IMR-90 (cell line): ENCODE measurements at regions not wholly inside any gene's neighbourhood (a gene's known extent, or its start where the extent isn't known, plus 50 kb on each side); places are given as distances from the start of the nearest gene placed in this dataset.

Experiments
- ATAC-seq: fragments of 200-7000 bp; cut with Tn5 transposase; 2 replicates; pipeline ENCODE4 v1.9.1; 2020; ENCODE audit warnings: low read depth, mild to moderate bottlenecking, moderate library complexity
- BruUV-seq: library from RNA; stranded (reverse); fragments of 400-500 nt; replicated peaks from 2 replicates; lab custom pipeline; 2021; lab: Mats Ljungman, UMichigan
- CTCF ChIA-PET: fragments of 300-600 bp; formaldehyde crosslinking; extraction: SDS; loops from one replicate; lab custom pipeline; 2021; ENCODE audit warnings: antibody characterized with exemption; lab: Yijun Ruan, JAX
- POLR2A ChIA-PET: fragments of 300-600 bp; sonication (Branson Sonifier 250); formaldehyde crosslinking; loops from one replicate; lab custom pipeline; 2022; ENCODE audit warnings: antibody characterized with exemption; ENCODE audit not compliant: unreplicated experiment; lab: Charles Lee
- DNase-seq: peaks from one replicate; pipeline ENCODE4 v3.0.0; 2013
- H2AFZ ChIP-seq: replicated peaks from 2 replicates; pipeline ENCODE3; 2013; ENCODE audit warnings: low read length, mild to moderate bottlenecking; ENCODE audit not compliant: poor library complexity
- H2AK5ac ChIP-seq: 2 replicates; pipeline ENCODE4 v1.6.1; 2013; ENCODE audit warnings: low read depth, low read length, inconsistent platforms
- H2AK9ac ChIP-seq: replicated peaks from 2 replicates; pipeline ENCODE3; 2013; ENCODE audit warnings: mild to moderate bottlenecking, low read depth, low read length, moderate library complexity; ENCODE audit not compliant: poor library complexity
- H2BK120ac ChIP-seq: 2 replicates; pipeline ENCODE4 v1.6.1; 2013; ENCODE audit warnings: low read depth, low read length, inconsistent platforms
- H2BK15ac ChIP-seq: 3 replicates; pipeline ENCODE4 v1.6.1; 2013; ENCODE audit warnings: low read depth, low read length, inconsistent platforms
- H2BK20ac ChIP-seq: 2 replicates; pipeline ENCODE4 v1.6.1; 2013; ENCODE audit warnings: low read depth, mild to moderate bottlenecking, inconsistent platforms, low read length, moderate library complexity
- H2BK5ac ChIP-seq: 2 replicates; pipeline ENCODE4 v1.6.1; 2013; ENCODE audit warnings: mild to moderate bottlenecking, low read depth, low read length, inconsistent platforms; ENCODE audit not compliant: poor library complexity, severe bottlenecking
- H3K14ac ChIP-seq: replicated peaks from 2 replicates; pipeline ENCODE4 v1.6.1; 2013; ENCODE audit warnings: low read depth, low read length, inconsistent platforms
- H3K18ac ChIP-seq: 2 replicates; pipeline ENCODE4 v1.6.1; 2013; ENCODE audit warnings: low read depth, low read length, control low read depth
- H3K23ac ChIP-seq: 2 replicates; pipeline ENCODE4 v1.6.1; 2013; ENCODE audit warnings: low read depth, low read length, inconsistent platforms
- H3K27ac ChIP-seq: 2 replicates; pipeline ENCODE4 v1.5.1; 2013; ENCODE audit warnings: mild to moderate bottlenecking, control low read depth, low read length; ENCODE audit not compliant: insufficient read depth
- H3K27me3 ChIP-seq: 2 replicates; pipeline ENCODE4 v1.6.1; 2013; ENCODE audit warnings: low read length; ENCODE audit not compliant: control insufficient read depth, insufficient read depth
- H3K36me3 ChIP-seq: 2 replicates; pipeline ENCODE4 v1.6.1; 2013; ENCODE audit warnings: low read length, mixed read lengths; ENCODE audit not compliant: control insufficient read depth, insufficient read depth
- H3K4ac ChIP-seq: 2 replicates; pipeline ENCODE4 v1.6.1; 2013; ENCODE audit warnings: low read depth, low read length, inconsistent platforms
- H3K4me1 ChIP-seq: 2 replicates; pipeline ENCODE4 v1.6.1; 2013; ENCODE audit warnings: low read length, mixed read lengths; ENCODE audit not compliant: control insufficient read depth, insufficient read depth
- H3K4me2 ChIP-seq: 2 replicates; pipeline ENCODE4 v1.6.1; 2013; ENCODE audit warnings: low read depth, mild to moderate bottlenecking, control low read depth, low read length, moderate library complexity
- H3K4me3 ChIP-seq: 2 replicates; pipeline ENCODE4 v1.5.1; 2013; ENCODE audit warnings: low read depth, mild to moderate bottlenecking, control low read depth, low read length, moderate library complexity; ENCODE audit not compliant: insufficient read depth
- H3K56ac ChIP-seq: 2 replicates; pipeline ENCODE4 v1.6.1; 2013; ENCODE audit warnings: low read length, inconsistent platforms; ENCODE audit not compliant: insufficient read depth; ENCODE audit errors: extremely low read depth
- H3K79me1 ChIP-seq, 2 experiments: 2 replicates each; pipeline ENCODE4 v1.6.1; 2013; ENCODE audit warnings: low read length in 2 of 2, inconsistent platforms in 1 of 2, low read depth in 1 of 2
- H3K9ac ChIP-seq: 2 replicates; pipeline ENCODE4 v1.6.1; 2013; ENCODE audit warnings: low read depth, low read length, control low read depth
- H3K9me1 ChIP-seq: 2 replicates; pipeline ENCODE4 v1.6.1; 2013; ENCODE audit warnings: low read length, inconsistent platforms; ENCODE audit not compliant: insufficient read depth
- H3K9me3 ChIP-seq: 2 replicates; pipeline ENCODE4 v1.6.1; 2013; ENCODE audit warnings: low read length; ENCODE audit not compliant: control insufficient read depth, insufficient read depth
- H4K20me1 ChIP-seq: 2 replicates; pipeline ENCODE4 v1.6.1; 2013; ENCODE audit warnings: low read length, inconsistent platforms; ENCODE audit not compliant: insufficient read depth
- H4K5ac ChIP-seq: 2 replicates; pipeline ENCODE4 v1.6.1; 2013; ENCODE audit warnings: mild to moderate bottlenecking, low read depth, low read length, control low read depth
- H4K8ac ChIP-seq, 2 experiments: 2 replicates each; pipeline ENCODE4 v1.6.1; 2013; ENCODE audit warnings: low read depth in 2 of 2, low read length in 2 of 2, control low read depth in 1 of 2, inconsistent platforms in 1 of 2
- H4K91ac ChIP-seq: 2 replicates; pipeline ENCODE4 v1.6.1; 2013; ENCODE audit warnings: low read depth, low read length, inconsistent platforms; ENCODE audit not compliant: insufficient read depth
- MAFK ChIP-seq: IDR thresholded peaks from 2 replicates; pipeline ENCODE4 v1.6.1; 2012; ENCODE audit warnings: low read depth, low read length, improper control_type of control experiment
- RAD21 ChIP-seq: IDR thresholded peaks from 2 replicates; pipeline ENCODE4 v1.6.1; 2012; ENCODE audit warnings: low read length, improper control_type of control experiment
- WGBS, 2 experiments: methylation state at CpG; one replicate each; pipeline versions ENCODE4 v1.1.5 to v1.1.7; 2013; ENCODE audit warnings: missing lambda C conversion rate in 2 of 2; ENCODE audit not compliant: insufficient read length in 1 of 2; ENCODE audit errors: extremely low coverage in 2 of 2; 5-methylcytosine and 5-hydroxymethylcytosine counted together
- dilution Hi-C: fragments of 300-500 bp; cut with HindIII; formaldehyde crosslinking; loops from one replicate; pipeline ENCODE4 v1.14.3; 2018; ENCODE audit warnings: low sequenced_read_pairs; ENCODE audit not compliant: unreplicated experiment
- in situ Hi-C: fragments of 300-500 bp; cut with MboI; formaldehyde crosslinking; loops from 3 replicates; pipeline ENCODE4 v1.14.3; 2019; ENCODE audit warnings: low sequenced_read_pairs, inconsistent platforms, mixed read lengths
- intact Hi-C: fragments of 100-400 bp; cut with micrococcal nuclease; formaldehyde crosslinking; loops from 2 replicates; pipeline ENCODE4 v1.10.0; 2022

DNA sequence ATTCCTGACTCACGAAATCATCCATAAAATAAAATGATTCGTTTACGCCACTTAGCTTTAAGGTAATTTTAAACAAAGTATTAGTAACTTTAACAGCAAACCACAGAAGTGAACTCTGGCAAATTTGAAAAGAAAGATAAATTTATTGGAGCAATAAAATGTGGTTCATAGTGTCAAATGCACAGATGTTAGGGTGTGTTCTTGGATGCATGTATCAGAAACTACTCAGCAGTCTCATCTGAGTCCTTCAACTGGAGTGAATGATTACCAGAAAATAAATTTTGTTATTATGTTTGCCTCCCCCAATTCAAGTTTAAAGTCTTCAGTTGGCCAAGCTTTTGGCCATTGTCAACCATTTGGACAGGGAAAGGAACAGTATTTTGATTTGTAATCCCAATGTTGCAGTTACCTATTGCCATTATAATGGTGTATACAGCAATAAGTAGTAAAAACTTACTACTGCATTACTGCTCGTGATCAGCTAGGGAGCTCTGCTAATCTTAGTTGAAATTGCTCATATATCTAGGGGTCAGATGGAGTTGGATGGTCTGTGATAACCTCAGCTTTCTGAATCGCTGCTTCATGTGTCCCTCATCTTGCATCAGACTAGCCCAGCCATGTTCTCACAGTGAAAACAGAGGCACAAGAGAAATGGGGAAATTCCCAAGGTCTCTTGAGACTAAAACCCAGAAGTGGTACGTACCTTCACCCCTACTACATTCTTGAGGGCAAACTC lies 254.6 kb upstream of the KCNIP4 start:
- POLR2A ChIA-PET = no interaction called here
- no CpG with 5 or more reads among the region's 6 CpGs for WGBS, 2 experiments
- H3K4ac ChIP-seq = no peak overlapping the region
- dilution Hi-C loops (no loop called here), intact Hi-C loops (no loop called here), in situ Hi-C loops (no loop called here)
- no peak overlapping the region for H4K5ac ChIP-seq
- H2BK120ac ChIP-seq = no peak overlapping the region
- no peak overlapping the region for H3K9ac ChIP-seq
- H3K23ac ChIP-seq = no peak overlapping the region
- TF ChIP-seq RAD21 = no peak
- TF ChIP-seq MAFK = no peak
- H3K9me1 ChIP-seq = no peaks in the 10 kb centered on the region
- no peaks in the 10 kb centered on the region for H3K27me3 ChIP-seq
- H3K4me2 ChIP-seq = no peak overlapping the region
- H3K27ac ChIP-seq = no peak overlapping the region
- no peaks in the 10 kb centered on the region; the same call in 1 of the 2 replicates for H3K9me3 ChIP-seq
- H3K79me1 ChIP-seq = no peaks in the 10 kb centered on the region
- H2BK5ac ChIP-seq = no peak overlapping the region
- H3K14ac ChIP-seq = no peak overlapping the region
- H3K4me1 ChIP-seq = no peaks in the 10 kb centered on the region
- no peak overlapping the region for H2AK9ac ChIP-seq
- CTCF ChIA-PET = no interaction called here
- H2BK20ac ChIP-seq = no peak overlapping the region
- no peak overlapping the region for H2AK5ac ChIP-seq
- BruUV-seq = no TSS peak
- H3K56ac ChIP-seq = no peak overlapping the region
- H2BK15ac ChIP-seq = no peak overlapping the region
- no peaks in the 10 kb centered on the region for H4K20me1 ChIP-seq
- no peak for DNase-seq
- no peak overlapping the region for H3K4me3 ChIP-seq
- no peak overlapping the region for H4K8ac ChIP-seq
- no peak overlapping the region for H3K18ac ChIP-seq
- H2AFZ ChIP-seq = no peak overlapping the region
- no peak for ATAC-seq
- H4K91ac ChIP-seq = no peak overlapping the region
- H3K36me3 ChIP-seq = no peaks in the 10 kb centered on the region
